WTC11 (cell line): ENCODE measurements at regions not wholly inside any gene's neighbourhood (a gene's known extent, or its start where the extent isn't known, plus 50 kb on each side); places are given as distances from the start of the nearest gene placed in this dataset.
"Not testable (repeated sequence)": the region's sequence is repeated elsewhere in the genome, so short reads cannot be mapped to it uniquely, and the experiment has no call there.

ENCODE experiments used
- ATAC-seq: fragments of 200-7000 bp; cut with Tn5 transposase; 2 replicates; pipeline ENCODE4 v1.10.0; 2021; ENCODE audit warnings: mild to moderate bottlenecking, moderate library complexity
- CTCF ChIA-PET: fragments of 300-600 bp; sonication (Branson Sonifier 250); formaldehyde crosslinking; loops from one replicate; lab custom pipeline; 2021; ENCODE audit warnings: antibody characterized with exemption; lab: Charles Lee
- POLR2A ChIA-PET: fragments of 350-600 bp; sonication (Branson Sonifier 250); formaldehyde crosslinking; loops from one replicate; lab custom pipeline; 2021; ENCODE audit warnings: antibody characterized with exemption; lab: Charles Lee
- DNase-seq: peaks from one replicate; pipeline ENCODE4 v3.0.0; 2021; ENCODE audit warnings: low spot score
- H3K27ac Mint-ChIP-seq: 2 replicates; pipeline ENCODE4 v1.8.0; 2021; ENCODE audit warnings: mixed read lengths
- H3K27me3 Mint-ChIP-seq: 2 replicates; pipeline ENCODE4 v1.8.0; 2021; ENCODE audit warnings: low read depth, mild to moderate bottlenecking, moderate library complexity, mixed read lengths
- H3K36me3 Mint-ChIP-seq: 2 replicates; pipeline ENCODE4 v1.8.0; 2021; ENCODE audit warnings: mixed read lengths
- H3K4me1 Mint-ChIP-seq: 2 replicates; pipeline ENCODE4 v1.8.0; 2022; ENCODE audit warnings: mixed read lengths
- H3K4me3 Mint-ChIP-seq: 2 replicates; pipeline ENCODE4 v1.8.0; 2021; ENCODE audit warnings: mild to moderate bottlenecking, moderate library complexity, mixed read lengths
- H3K9me3 Mint-ChIP-seq: 2 replicates; pipeline ENCODE4 v1.8.0; 2021; ENCODE audit warnings: mixed read lengths
- ATF2 ChIP-seq: sonication (generic); formaldehyde crosslinking; IDR thresholded peaks from 2 replicates; pipeline ENCODE4 v1.8.1; 2022; ENCODE audit warnings: low read depth, missing genetic modification reagents, borderline replicate concordance
- CREB1 ChIP-seq: sonication (generic); formaldehyde crosslinking; IDR thresholded peaks from 2 replicates; pipeline ENCODE4 v1.8.0; 2023; ENCODE audit warnings: mild to moderate bottlenecking, missing genetic modification reagents
- JAZF1 ChIP-seq: fragments of 250-450 bp; sonication (Bioruptor Pico); IDR thresholded peaks from 2 replicates; pipeline ENCODE4 v1.9.0; 2021; ENCODE audit warnings: moderate library complexity, mild to moderate bottlenecking, inconsistent platforms
- MLX ChIP-seq: sonication (generic); formaldehyde crosslinking; IDR thresholded peaks from 2 replicates; pipeline ENCODE4 v1.8.1; 2023; ENCODE audit warnings: mild to moderate bottlenecking, missing genetic modification reagents, moderate library complexity
- NR2C2 ChIP-seq: sonication (generic); formaldehyde crosslinking; IDR thresholded peaks from 2 replicates; pipeline ENCODE4 v1.8.0; 2022; ENCODE audit warnings: mild to moderate bottlenecking, missing genetic modification reagents
- NR3C1 ChIP-seq: sonication (generic); formaldehyde crosslinking; conservative IDR thresholded peaks from 2 replicates; pipeline ENCODE4 v1.8.1; 2023; ENCODE audit warnings: low read depth, mild to moderate bottlenecking, missing genetic modification reagents
- PRRX2 ChIP-seq: fragments of 250-450 bp; sonication (Bioruptor Pico); IDR thresholded peaks from 2 replicates; pipeline ENCODE4 v1.8.0; 2021; ENCODE audit warnings: mild to moderate bottlenecking
- SMAD4 ChIP-seq: sonication (generic); formaldehyde crosslinking; IDR thresholded peaks from 2 replicates; pipeline ENCODE4 v1.8.0; 2022; ENCODE audit warnings: mild to moderate bottlenecking, missing genetic modification reagents
- TEAD1 ChIP-seq: sonication (generic); formaldehyde crosslinking; IDR thresholded peaks from 2 replicates; pipeline ENCODE4 v1.8.0; 2022; ENCODE audit warnings: mild to moderate bottlenecking, missing genetic modification reagents
- TP53 ChIP-seq: sonication (generic); formaldehyde crosslinking; IDR thresholded peaks from 2 replicates; pipeline ENCODE4 v1.8.1; 2023; ENCODE audit warnings: mild to moderate bottlenecking, missing genetic modification reagents
- ZNF121 ChIP-seq: sonication (generic); formaldehyde crosslinking; IDR thresholded peaks from 2 replicates; pipeline ENCODE4 v1.8.0; 2023; ENCODE audit warnings: missing genetic modification reagents
- ZNF263 ChIP-seq: sonication (generic); formaldehyde crosslinking; IDR thresholded peaks from 2 replicates; pipeline ENCODE4 v1.8.1; 2022; ENCODE audit warnings: low read depth, mild to moderate bottlenecking, moderate library complexity, missing genetic modification reagents
- ZNF317 ChIP-seq: sonication (generic); formaldehyde crosslinking; IDR thresholded peaks from 2 replicates; pipeline ENCODE4 v1.8.1; 2023; ENCODE audit warnings: low read depth, mild to moderate bottlenecking, moderate library complexity, missing genetic modification reagents, borderline replicate concordance
- TF ChIP-seq, protein P1 (sequence below): fragments of 250-450 bp; sonication (Bioruptor Pico); IDR thresholded peaks from 2 replicates; pipeline ENCODE4 v1.9.0; 2021; ENCODE audit warnings: mild to moderate bottlenecking
- TF ChIP-seq, protein P2 (sequence below): fragments of 200-600 bp; IDR thresholded peaks from 2 replicates; pipeline ENCODE4 v1.8.0; 2022; ENCODE audit warnings: antibody characterized with exemption
- TF ChIP-seq, protein P3 (sequence below): sonication (generic); formaldehyde crosslinking; conservative IDR thresholded peaks from 2 replicates; pipeline ENCODE4 v1.8.1; 2023; ENCODE audit warnings: mild to moderate bottlenecking, low read depth, missing genetic modification reagents, moderate library complexity
- TF ChIP-seq, protein P4 (sequence below): sonication (generic); formaldehyde crosslinking; IDR thresholded peaks from 2 replicates; pipeline ENCODE4 v1.8.0; 2022; ENCODE audit warnings: mild to moderate bottlenecking, missing genetic modification reagents
- TF ChIP-seq, protein P5 (sequence below): sonication (generic); formaldehyde crosslinking; IDR thresholded peaks from 2 replicates; pipeline ENCODE4 v1.8.1; 2022; ENCODE audit warnings: mild to moderate bottlenecking, missing genetic modification reagents, moderate library complexity, borderline replicate concordance

DNA sequence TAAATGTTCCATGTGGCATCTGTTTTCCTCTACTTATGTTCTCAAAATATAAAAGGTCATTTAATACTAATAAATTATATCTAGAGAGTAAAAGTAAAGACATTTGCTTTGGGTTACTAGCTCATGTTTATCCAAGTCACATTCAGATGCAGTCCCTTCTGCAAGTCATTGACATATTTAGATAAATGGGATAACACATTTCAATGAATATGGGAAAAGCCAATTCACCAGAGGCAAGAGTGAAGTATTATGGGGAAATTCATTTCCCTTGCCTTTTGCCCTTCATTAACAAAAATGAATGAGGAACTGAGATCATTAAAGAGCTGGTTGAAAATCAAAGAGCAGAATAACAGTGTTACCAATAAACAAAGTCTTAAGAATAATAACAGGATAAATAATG, 306.2 kb upstream of the FSTL5 start (continued):
- TF ChIP-seq, protein P1, sequence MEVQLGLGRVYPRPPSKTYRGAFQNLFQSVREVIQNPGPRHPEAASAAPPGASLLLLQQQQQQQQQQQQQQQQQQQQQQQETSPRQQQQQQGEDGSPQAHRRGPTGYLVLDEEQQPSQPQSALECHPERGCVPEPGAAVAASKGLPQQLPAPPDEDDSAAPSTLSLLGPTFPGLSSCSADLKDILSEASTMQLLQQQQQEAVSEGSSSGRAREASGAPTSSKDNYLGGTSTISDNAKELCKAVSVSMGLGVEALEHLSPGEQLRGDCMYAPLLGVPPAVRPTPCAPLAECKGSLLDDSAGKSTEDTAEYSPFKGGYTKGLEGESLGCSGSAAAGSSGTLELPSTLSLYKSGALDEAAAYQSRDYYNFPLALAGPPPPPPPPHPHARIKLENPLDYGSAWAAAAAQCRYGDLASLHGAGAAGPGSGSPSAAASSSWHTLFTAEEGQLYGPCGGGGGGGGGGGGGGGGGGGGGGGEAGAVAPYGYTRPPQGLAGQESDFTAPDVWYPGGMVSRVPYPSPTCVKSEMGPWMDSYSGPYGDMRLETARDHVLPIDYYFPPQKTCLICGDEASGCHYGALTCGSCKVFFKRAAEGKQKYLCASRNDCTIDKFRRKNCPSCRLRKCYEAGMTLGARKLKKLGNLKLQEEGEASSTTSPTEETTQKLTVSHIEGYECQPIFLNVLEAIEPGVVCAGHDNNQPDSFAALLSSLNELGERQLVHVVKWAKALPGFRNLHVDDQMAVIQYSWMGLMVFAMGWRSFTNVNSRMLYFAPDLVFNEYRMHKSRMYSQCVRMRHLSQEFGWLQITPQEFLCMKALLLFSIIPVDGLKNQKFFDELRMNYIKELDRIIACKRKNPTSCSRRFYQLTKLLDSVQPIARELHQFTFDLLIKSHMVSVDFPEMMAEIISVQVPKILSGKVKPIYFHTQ (CRISPR knock-in tag): no peak

GRCh38 chr4:162465356-162465755, 301.6 kb upstream of the FSTL5 start:
- H3K27me3 Mint-ChIP-seq, H3K4me3 Mint-ChIP-seq, H3K4me1 Mint-ChIP-seq, H3K27ac Mint-ChIP-seq, POLR2A ChIA-PET, CTCF ChIA-PET, ATAC-seq, DNase-seq, H3K9me3 Mint-ChIP-seq, H3K36me3 Mint-ChIP-seq: not testable (repeated sequence)

DNA sequence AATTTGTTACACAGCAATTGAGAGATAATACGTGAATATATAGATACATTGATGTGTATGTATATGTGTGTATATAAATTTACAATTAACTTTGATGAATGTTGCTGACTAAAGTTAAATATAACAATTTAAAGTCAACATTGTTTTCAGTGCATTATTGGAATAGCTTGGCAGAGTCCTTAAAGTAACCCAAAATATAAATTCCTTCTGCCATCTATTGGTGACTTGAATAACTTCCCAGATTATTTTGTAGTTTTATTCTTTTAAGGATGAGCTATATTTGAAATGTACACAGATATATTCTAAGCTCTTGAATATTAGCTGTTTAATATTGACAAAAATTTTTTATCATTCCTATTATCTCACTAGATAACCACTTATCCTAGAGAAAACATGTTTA, 298.2 kb upstream of the FSTL5 start:
- DNase-seq: no peak
- Mint-ChIP-seq H3K4me1 (no peaks in the 10 kb centered on the region), H3K27ac (no peak overlapping the region), H3K9me3 (peaks cover 6% of the 10 kb centered on the region), H3K27me3 (no peaks in the 10 kb centered on the region), H3K36me3 (no peaks in the 10 kb centered on the region), H3K4me3 (no peak overlapping the region)
- POLR2A ChIA-PET: no interaction called here
- ATAC-seq: no peak; the same call in 1 of the 2 replicates
- CTCF ChIA-PET: interaction anchor here (0.6 to 1.5 kb wide), 8 partner anchors 8 to 901 kb away, joined by 3 to 7 read pairs (median 3); partner anchors contain the start of gene FSTL5
- TF ChIP-seq TEAD1: no peak
- TF ChIP-seq, protein P2, sequence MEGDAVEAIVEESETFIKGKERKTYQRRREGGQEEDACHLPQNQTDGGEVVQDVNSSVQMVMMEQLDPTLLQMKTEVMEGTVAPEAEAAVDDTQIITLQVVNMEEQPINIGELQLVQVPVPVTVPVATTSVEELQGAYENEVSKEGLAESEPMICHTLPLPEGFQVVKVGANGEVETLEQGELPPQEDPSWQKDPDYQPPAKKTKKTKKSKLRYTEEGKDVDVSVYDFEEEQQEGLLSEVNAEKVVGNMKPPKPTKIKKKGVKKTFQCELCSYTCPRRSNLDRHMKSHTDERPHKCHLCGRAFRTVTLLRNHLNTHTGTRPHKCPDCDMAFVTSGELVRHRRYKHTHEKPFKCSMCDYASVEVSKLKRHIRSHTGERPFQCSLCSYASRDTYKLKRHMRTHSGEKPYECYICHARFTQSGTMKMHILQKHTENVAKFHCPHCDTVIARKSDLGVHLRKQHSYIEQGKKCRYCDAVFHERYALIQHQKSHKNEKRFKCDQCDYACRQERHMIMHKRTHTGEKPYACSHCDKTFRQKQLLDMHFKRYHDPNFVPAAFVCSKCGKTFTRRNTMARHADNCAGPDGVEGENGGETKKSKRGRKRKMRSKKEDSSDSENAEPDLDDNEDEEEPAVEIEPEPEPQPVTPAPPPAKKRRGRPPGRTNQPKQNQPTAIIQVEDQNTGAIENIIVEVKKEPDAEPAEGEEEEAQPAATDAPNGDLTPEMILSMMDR: no peak
- no peak for TF ChIP-seq MLX (CRISPR knock-in tag)

GRCh38 chr4:162458051-162458450, 294.3 kb upstream of the FSTL5 start:
- H3K27me3 Mint-ChIP-seq: no peaks in the 10 kb centered on the region
- no peaks in the 10 kb centered on the region for H3K4me1 Mint-ChIP-seq
- H3K4me3 Mint-ChIP-seq: no peak overlapping the region
- no peaks in the 10 kb centered on the region for H3K36me3 Mint-ChIP-seq
- no peak for TF ChIP-seq ZNF121 (CRISPR knock-in tag)
- no peak for TF ChIP-seq NR2C2 (CRISPR knock-in tag)
- TF ChIP-seq ATF2 (CRISPR knock-in tag): no peak
- no peak for TF ChIP-seq JAZF1 (CRISPR knock-in tag)
- TF ChIP-seq ZNF263 (CRISPR knock-in tag): no peak
- no peak for TF ChIP-seq PRRX2 (CRISPR knock-in tag)
- TF ChIP-seq, protein P3, sequence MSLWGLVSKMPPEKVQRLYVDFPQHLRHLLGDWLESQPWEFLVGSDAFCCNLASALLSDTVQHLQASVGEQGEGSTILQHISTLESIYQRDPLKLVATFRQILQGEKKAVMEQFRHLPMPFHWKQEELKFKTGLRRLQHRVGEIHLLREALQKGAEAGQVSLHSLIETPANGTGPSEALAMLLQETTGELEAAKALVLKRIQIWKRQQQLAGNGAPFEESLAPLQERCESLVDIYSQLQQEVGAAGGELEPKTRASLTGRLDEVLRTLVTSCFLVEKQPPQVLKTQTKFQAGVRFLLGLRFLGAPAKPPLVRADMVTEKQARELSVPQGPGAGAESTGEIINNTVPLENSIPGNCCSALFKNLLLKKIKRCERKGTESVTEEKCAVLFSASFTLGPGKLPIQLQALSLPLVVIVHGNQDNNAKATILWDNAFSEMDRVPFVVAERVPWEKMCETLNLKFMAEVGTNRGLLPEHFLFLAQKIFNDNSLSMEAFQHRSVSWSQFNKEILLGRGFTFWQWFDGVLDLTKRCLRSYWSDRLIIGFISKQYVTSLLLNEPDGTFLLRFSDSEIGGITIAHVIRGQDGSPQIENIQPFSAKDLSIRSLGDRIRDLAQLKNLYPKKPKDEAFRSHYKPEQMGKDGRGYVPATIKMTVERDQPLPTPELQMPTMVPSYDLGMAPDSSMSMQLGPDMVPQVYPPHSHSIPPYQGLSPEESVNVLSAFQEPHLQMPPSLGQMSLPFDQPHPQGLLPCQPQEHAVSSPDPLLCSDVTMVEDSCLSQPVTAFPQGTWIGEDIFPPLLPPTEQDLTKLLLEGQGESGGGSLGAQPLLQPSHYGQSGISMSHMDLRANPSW (CRISPR knock-in tag): no peak
- TF ChIP-seq, protein P4, sequence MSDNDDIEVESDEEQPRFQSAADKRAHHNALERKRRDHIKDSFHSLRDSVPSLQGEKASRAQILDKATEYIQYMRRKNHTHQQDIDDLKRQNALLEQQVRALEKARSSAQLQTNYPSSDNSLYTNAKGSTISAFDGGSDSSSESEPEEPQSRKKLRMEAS: no peak
- TF ChIP-seq TP53 (CRISPR knock-in tag): no peak
- no peak for TF ChIP-seq NR3C1 (CRISPR knock-in tag)
- no peak for TF ChIP-seq SMAD4 (CRISPR knock-in tag)
- TF ChIP-seq, protein P5, sequence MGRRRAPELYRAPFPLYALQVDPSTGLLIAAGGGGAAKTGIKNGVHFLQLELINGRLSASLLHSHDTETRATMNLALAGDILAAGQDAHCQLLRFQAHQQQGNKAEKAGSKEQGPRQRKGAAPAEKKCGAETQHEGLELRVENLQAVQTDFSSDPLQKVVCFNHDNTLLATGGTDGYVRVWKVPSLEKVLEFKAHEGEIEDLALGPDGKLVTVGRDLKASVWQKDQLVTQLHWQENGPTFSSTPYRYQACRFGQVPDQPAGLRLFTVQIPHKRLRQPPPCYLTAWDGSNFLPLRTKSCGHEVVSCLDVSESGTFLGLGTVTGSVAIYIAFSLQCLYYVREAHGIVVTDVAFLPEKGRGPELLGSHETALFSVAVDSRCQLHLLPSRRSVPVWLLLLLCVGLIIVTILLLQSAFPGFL (CRISPR knock-in tag): no peak
- TF ChIP-seq ZNF317 (CRISPR knock-in tag): no peak
- TF ChIP-seq CREB1: no peak
- ATAC-seq: no peak
- no peak for DNase-seq
- H3K27ac Mint-ChIP-seq: no peak overlapping the region
- CTCF ChIA-PET: interaction anchor here (0.5 kb wide), 1 partner anchor 235 kb away, joined by 5 read pairs; no protein-coding TSS in a partner anchor
- POLR2A ChIA-PET: no interaction called here
- peaks cover 6% of the 10 kb centered on the region for H3K9me3 Mint-ChIP-seq
